ENCODE measurements at regions not wholly inside any gene's neighbourhood (a gene's known extent, or its start where the extent isn't known, plus 50 kb on each side); places are given as distances from the start of the nearest gene placed in this dataset.
"Not testable (repeated sequence)": the region's sequence is repeated elsewhere in the genome, so short reads cannot be mapped to it uniquely, and the experiment has no call there.

GRCh38 chr9:31573561-31573960 is 810.9 kb upstream of the ACO1 start:
- DNase-seq: no peak

GRCh38 chr9:31574006-31574765 is 810.3 kb upstream of the ACO1 start:
- no peak for DNase-seq

GRCh38 chr9:31582071-31582470 is 802.4 kb upstream of the ACO1 start:
- DNase-seq: no peak

GRCh38 chr9:31582561-31582960 is 801.9 kb upstream of the ACO1 start:
- no peak for DNase-seq

- DNase-seq: no peak
These were observed 799.3 kb upstream of the ACO1 start for GRCh38 chr9:31585158-31585557.

GRCh38 chr9:31587146-31587545 is 797.3 kb upstream of the ACO1 start:
- no peak for DNase-seq

GRCh38 chr9:31588006-31588405 is 796.4 kb upstream of the ACO1 start:
- DNase-seq: no peak

GRCh38 chr9:31588756-31589155 is 795.7 kb upstream of the ACO1 start:
- DNase-seq: no peak

- DNase-seq: no peak
These were observed 794.4 kb upstream of the ACO1 start for GRCh38 chr9:31590091-31590490.

GRCh38 chr9:31597086-31597485 is 787.4 kb upstream of the ACO1 start:
- DNase-seq: not testable (repeated sequence)

- DNase-seq: no peak
These were observed 786.5 kb upstream of the ACO1 start for GRCh38 chr9:31597977-31598376.

- no peak for DNase-seq
These were observed 782.8 kb upstream of the ACO1 start for GRCh38 chr9:31601666-31602065.

GRCh38 chr9:31604531-31604930 is 779.9 kb upstream of the ACO1 start:
- no peak for DNase-seq

- no peak for DNase-seq
These were observed 779.3 kb upstream of the ACO1 start for GRCh38 chr9:31605164-31605563.

- no peak for DNase-seq
These were observed 777.8 kb upstream of the ACO1 start for GRCh38 chr9:31606678-31607077.

GRCh38 chr9:31608416-31608815 is 776.0 kb upstream of the ACO1 start:
- DNase-seq: no peak

GRCh38 chr9:31608881-31609280 is 775.6 kb upstream of the ACO1 start:
- DNase-seq: no peak

GRCh38 chr9:31612336-31613030 is 772.0 kb upstream of the ACO1 start:
- DNase-seq: no peak

- DNase-seq: no peak
These were observed 768.5 kb upstream of the ACO1 start for GRCh38 chr9:31615966-31616365.

- DNase-seq: no peak
These were observed 760.9 kb upstream of the ACO1 start for GRCh38 chr9:31623511-31623910.

GRCh38 chr9:31629292-31629691 is 755.2 kb upstream of the ACO1 start:
- DNase-seq: no peak

GRCh38 chr9:31637265-31637664 is 747.2 kb upstream of the ACO1 start:
- DNase-seq: no peak

- no peak for DNase-seq
These were observed 746.6 kb upstream of the ACO1 start for GRCh38 chr9:31637861-31638260.

- no peak for DNase-seq
These were observed 745.0 kb upstream of the ACO1 start for GRCh38 chr9:31639451-31639850.

GRCh38 chr9:31669311-31669710 is 715.1 kb upstream of the ACO1 start:
- no peak for DNase-seq

Data from T-helper 9 cell (primary cell).